RPMI8226 (cell line): ENCODE measurements at regions not wholly inside any gene's neighbourhood (a gene's known extent, or its start where the extent isn't known, plus 50 kb on each side); places are given as distances from the start of the nearest gene placed in this dataset.

Experiments
- DNase-seq: peaks from one replicate; pipeline ENCODE4 v3.0.0-alpha.2; 2015

- no peak for DNase-seq
Measured at GRCh38 chr5:124253203-124253810, 493.1 kb downstream of the ZNF608 start.

- DNase-seq = no peak
Measured at GRCh38 chr5:124252747-124253146, 493.7 kb downstream of the ZNF608 start.

GRCh38 chr5:124252191-124252638 is 494.2 kb downstream of the ZNF608 start:
- no peak for DNase-seq

- no peak for DNase-seq
Measured at GRCh38 chr5:124245276-124245675, 501.2 kb downstream of the ZNF608 start.

GRCh38 chr5:124240732-124241131 is 505.7 kb downstream of the ZNF608 start:
- DNase-seq = no peak

- DNase-seq = no peak
Measured at GRCh38 chr5:124239572-124239971, 506.9 kb downstream of the ZNF608 start.

- DNase-seq = no peak
Measured at GRCh38 chr5:124238350-124238749, 508.1 kb downstream of the ZNF608 start.

GRCh38 chr5:124237206-124237695 is 509.2 kb downstream of the ZNF608 start:
- no peak for DNase-seq

- no peak for DNase-seq
Measured at GRCh38 chr5:124236361-124237205, 509.9 kb downstream of the ZNF608 start.

GRCh38 chr5:124235576-124235975 is 510.9 kb downstream of the ZNF608 start:
- DNase-seq = no peak

- no peak for DNase-seq
Measured at GRCh38 chr5:124234770-124235562, 511.5 kb downstream of the ZNF608 start.

- no peak for DNase-seq
Measured at GRCh38 chr5:124234022-124234769, 512.2 kb downstream of the ZNF608 start.

GRCh38 chr5:124232515-124232914 is 513.9 kb downstream of the ZNF608 start:
- DNase-seq = no peak

- DNase-seq = no peak
Measured at GRCh38 chr5:124231802-124232201, 514.6 kb downstream of the ZNF608 start.

- no peak for DNase-seq
Measured at GRCh38 chr5:124231230-124231629, 515.2 kb downstream of the ZNF608 start.

- DNase-seq = no peak
Measured at GRCh38 chr5:124230456-124230855, 516.0 kb downstream of the ZNF608 start.

GRCh38 chr5:124229352-124229751 is 517.1 kb downstream of the ZNF608 start:
- no peak for DNase-seq

- no peak for DNase-seq
Measured at GRCh38 chr5:124227914-124228313, 518.5 kb downstream of the ZNF608 start.

GRCh38 chr5:124220418-124220817 is 526.0 kb downstream of the ZNF608 start:
- no peak for DNase-seq

GRCh38 chr5:124212934-124213333 is 533.5 kb downstream of the ZNF608 start:
- no peak for DNase-seq

- no peak for DNase-seq
Measured at GRCh38 chr5:124210111-124210910, 536.1 kb downstream of the ZNF608 start.

GRCh38 chr5:124207118-124207517 is 539.3 kb downstream of the ZNF608 start:
- DNase-seq = no peak
